Suprapubic skin (tissue), 4 donors: ENCODE measurements at regions not wholly inside any gene's neighbourhood (a gene's known extent, or its start where the extent isn't known, plus 50 kb on each side); places are given as distances from the start of the nearest gene placed in this dataset.

Source experiments
- DNase-seq, 2 donors: peaks; one replicate each; pipeline ENCODE4 v3.0.0-alpha.2; 2019; ENCODE audit warnings: low spot score in 2 of 2
- H3K27ac ChIP-seq: fragments of 200-600 bp; sonication (generic); one replicate; pipeline ENCODE4 v1.5.1; 2019
- H3K27me3 ChIP-seq: fragments of 200-600 bp; sonication (generic); one replicate; pipeline ENCODE4 v1.5.1; 2019
- H3K36me3 ChIP-seq: fragments of 200-600 bp; sonication (generic); one replicate; pipeline ENCODE4 v1.5.1; 2019
- H3K4me1 ChIP-seq: fragments of 200-600 bp; sonication (generic); one replicate; pipeline ENCODE4 v1.5.1; 2019
- H3K4me3 ChIP-seq: fragments of 200-600 bp; sonication (generic); one replicate; pipeline ENCODE4 v1.5.1; 2019; ENCODE audit warnings: mild to moderate bottlenecking
- H3K9me3 ChIP-seq: fragments of 200-600 bp; sonication (generic); one replicate; pipeline ENCODE4 v1.5.1; 2019
- EP300 ChIP-seq: sonication (generic); formaldehyde crosslinking; IDR thresholded peaks from one replicate; pipeline ENCODE4 v1.6.1; 2017; ENCODE audit warnings: antibody characterized with exemption
- POLR2A ChIP-seq, 2 donors: fragments of 450-650 bp; IDR thresholded peaks; one replicate each; pipeline ENCODE4 v1.6.1; 2017; ENCODE audit warnings: antibody characterized with exemption in 2 of 2, mild to moderate bottlenecking in 2 of 2, moderate library complexity in 2 of 2
- POLR2AphosphoS5 ChIP-seq, 3 donors: sonication (generic); formaldehyde crosslinking; IDR thresholded peaks; one replicate each; pipeline ENCODE4 v1.6.1; 2017; ENCODE audit warnings: antibody characterized with exemption in 3 of 3
- WGBS: methylation state at CpG from one replicate; pipeline ENCODE4 v1.1.5; 2018; 5-methylcytosine and 5-hydroxymethylcytosine counted together
- TF ChIP-seq, protein P1 (sequence below), 2 donors: fragments of 200-600 bp in 1 of 2; fragments of 450-650 bp in 1 of 2; sonication (generic) in 1 of 2; IDR thresholded peaks; one replicate each; pipeline ENCODE4 v1.5.1; 2016 to 2019; ENCODE audit warnings: antibody characterized with exemption in 2 of 2, mild to moderate bottlenecking in 1 of 2, moderate library complexity in 1 of 2

DNA sequence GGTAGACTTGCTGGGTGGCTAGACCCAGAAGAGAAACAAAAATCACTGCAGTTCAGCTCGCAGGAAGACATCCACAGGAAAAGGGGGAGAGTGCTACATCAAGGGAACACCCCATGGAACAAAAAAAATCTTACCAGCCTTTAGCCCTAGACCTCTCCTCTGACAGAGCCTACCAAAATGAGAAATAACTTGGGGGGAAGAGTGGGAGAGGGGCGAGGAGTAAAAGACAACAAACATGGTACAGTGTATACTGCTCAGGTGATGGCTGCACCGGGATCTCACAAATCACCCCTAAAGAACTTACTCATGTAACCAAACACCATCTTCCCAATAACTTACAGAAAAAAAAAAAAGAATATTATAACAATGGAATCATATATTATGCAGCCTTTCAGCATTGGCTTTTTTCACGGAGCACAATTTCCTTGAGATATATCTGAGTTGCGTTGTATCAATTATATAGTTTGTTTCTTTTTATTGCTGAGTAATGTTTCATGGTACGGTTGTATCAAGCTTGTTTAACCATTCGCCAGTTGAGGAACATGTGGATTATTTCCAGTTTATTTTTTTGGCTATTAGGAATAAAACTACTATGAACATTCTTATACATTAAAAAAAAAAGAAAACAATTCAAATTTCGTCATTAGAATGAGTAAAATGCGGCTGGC, 90.9 kb downstream of the ZNF280B start:
- no peaks in the 10 kb centered on the region for H3K4me1 ChIP-seq
- WGBS = 83% methylated on average over 9 of the region's 9 CpGs
- no peaks in the 10 kb centered on the region for H3K36me3 ChIP-seq
- TF ChIP-seq, protein P1, sequence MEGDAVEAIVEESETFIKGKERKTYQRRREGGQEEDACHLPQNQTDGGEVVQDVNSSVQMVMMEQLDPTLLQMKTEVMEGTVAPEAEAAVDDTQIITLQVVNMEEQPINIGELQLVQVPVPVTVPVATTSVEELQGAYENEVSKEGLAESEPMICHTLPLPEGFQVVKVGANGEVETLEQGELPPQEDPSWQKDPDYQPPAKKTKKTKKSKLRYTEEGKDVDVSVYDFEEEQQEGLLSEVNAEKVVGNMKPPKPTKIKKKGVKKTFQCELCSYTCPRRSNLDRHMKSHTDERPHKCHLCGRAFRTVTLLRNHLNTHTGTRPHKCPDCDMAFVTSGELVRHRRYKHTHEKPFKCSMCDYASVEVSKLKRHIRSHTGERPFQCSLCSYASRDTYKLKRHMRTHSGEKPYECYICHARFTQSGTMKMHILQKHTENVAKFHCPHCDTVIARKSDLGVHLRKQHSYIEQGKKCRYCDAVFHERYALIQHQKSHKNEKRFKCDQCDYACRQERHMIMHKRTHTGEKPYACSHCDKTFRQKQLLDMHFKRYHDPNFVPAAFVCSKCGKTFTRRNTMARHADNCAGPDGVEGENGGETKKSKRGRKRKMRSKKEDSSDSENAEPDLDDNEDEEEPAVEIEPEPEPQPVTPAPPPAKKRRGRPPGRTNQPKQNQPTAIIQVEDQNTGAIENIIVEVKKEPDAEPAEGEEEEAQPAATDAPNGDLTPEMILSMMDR (IDR thresholded peaks at IDR 0.05) = no peak
- TF ChIP-seq EP300 (no peak), POLR2A (IDR thresholded peaks at IDR 0.05) (no peak), POLR2AphosphoS5 (IDR thresholded peaks at IDR 0.05) (no peak)
- peaks cover 30% of the 10 kb centered on the region for H3K27me3 ChIP-seq
- H3K4me3 ChIP-seq = no peak overlapping the region
- H3K27ac ChIP-seq = no peak overlapping the region
- H3K9me3 ChIP-seq = no peaks in the 10 kb centered on the region
- DNase-seq = no peak

- TF ChIP-seq POLR2A (IDR thresholded peaks at IDR 0.05) (no peak), POLR2AphosphoS5 (IDR thresholded peaks at IDR 0.05) (no peak), EP300 (no peak)
- TF ChIP-seq, protein P1 (IDR thresholded peaks at IDR 0.05) = no peak
- no peak for DNase-seq
- 89% methylated on average over 2 of the region's 2 CpGs for WGBS
- H3K27me3 ChIP-seq = peaks cover 30% of the 10 kb centered on the region
- H3K9me3 ChIP-seq = no peaks in the 10 kb centered on the region
- no peak overlapping the region for H3K27ac ChIP-seq
- no peaks in the 10 kb centered on the region for H3K36me3 ChIP-seq
- no peaks in the 10 kb centered on the region for H3K4me1 ChIP-seq
- H3K4me3 ChIP-seq = no peak overlapping the region
Observed at GRCh38 chr22:22418163-22418549, 90.4 kb downstream of the ZNF280B start.

GRCh38 chr22:22418957-22419356, 89.6 kb downstream of the ZNF280B start:
- TF ChIP-seq, protein P1 (IDR thresholded peaks at IDR 0.05) = no peak
- TF ChIP-seq POLR2A (IDR thresholded peaks at IDR 0.05) = no peak
- TF ChIP-seq EP300 = no peak
- no peak for TF ChIP-seq POLR2AphosphoS5 (IDR thresholded peaks at IDR 0.05)
- no peaks in the 10 kb centered on the region for H3K36me3 ChIP-seq
- no peaks in the 10 kb centered on the region for H3K9me3 ChIP-seq
- WGBS = 57% methylated on average over 2 of the region's 2 CpGs
- no peaks in the 10 kb centered on the region for H3K4me1 ChIP-seq
- no peak for DNase-seq
- H3K27ac ChIP-seq = no peak overlapping the region
- H3K4me3 ChIP-seq = no peak overlapping the region
- peaks cover 30% of the 10 kb centered on the region for H3K27me3 ChIP-seq

DNA sequence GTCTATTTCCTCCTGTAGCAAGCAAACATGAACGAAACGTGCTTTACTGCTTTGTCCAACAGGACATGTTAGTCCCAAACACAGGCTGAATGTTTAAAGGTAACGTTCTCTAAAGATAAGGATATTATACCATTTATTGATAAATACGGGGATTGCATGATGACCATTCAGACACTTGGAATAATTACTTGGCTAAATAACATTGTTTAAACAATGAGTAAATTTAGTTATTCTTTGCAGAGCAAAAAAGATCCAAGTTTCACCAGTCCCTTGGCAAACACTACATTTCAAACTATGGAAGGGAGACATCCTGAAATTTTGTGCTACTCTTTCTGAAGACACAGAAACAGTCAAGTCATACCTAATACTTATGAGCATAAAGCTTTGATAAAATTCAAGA, 88.0 kb downstream of the ZNF280B start:
- Histone ChIP-seq H3K27me3 (peaks cover 33% of the 10 kb centered on the region), H3K4me3 (no peak overlapping the region), H3K4me1 (no peaks in the 10 kb centered on the region), H3K36me3 (no peaks in the 10 kb centered on the region), H3K27ac (no peak overlapping the region), H3K9me3 (no peaks in the 10 kb centered on the region)
- no peak for DNase-seq
- TF ChIP-seq EP300 (no peak), POLR2AphosphoS5 (IDR thresholded peaks at IDR 0.05) (no peak), POLR2A (IDR thresholded peaks at IDR 0.05) (no peak)
- TF ChIP-seq, protein P1 (IDR thresholded peaks at IDR 0.05) = no peak
- WGBS = 72% methylated on average over 4 of the region's 4 CpGs

GRCh38 chr22:22421392-22421791, 87.2 kb downstream of the ZNF280B start:
- Histone ChIP-seq H3K27ac (no peak overlapping the region), H3K9me3 (no peaks in the 10 kb centered on the region), H3K27me3 (peaks cover 31% of the 10 kb centered on the region), H3K4me3 (no peak overlapping the region), H3K4me1 (no peaks in the 10 kb centered on the region), H3K36me3 (no peaks in the 10 kb centered on the region)
- WGBS = 40% methylated on average over 5 of the region's 5 CpGs
- DNase-seq = no peak
- no peak for TF ChIP-seq EP300
- no peak for TF ChIP-seq POLR2A (IDR thresholded peaks at IDR 0.05)
- TF ChIP-seq, protein P1 (IDR thresholded peaks at IDR 0.05) = no peak
- no peak for TF ChIP-seq POLR2AphosphoS5 (IDR thresholded peaks at IDR 0.05)
